Muscle of leg (tissue), 3 donors: ENCODE measurements at regions not wholly inside any gene's neighbourhood (a gene's known extent, or its start where the extent isn't known, plus 50 kb on each side); places are given as distances from the start of the nearest gene placed in this dataset.

Source experiments
- DNase-seq: peaks from one replicate; pipeline ENCODE4 v3.0.0; 2013
- H3K27ac ChIP-seq: one replicate; pipeline ENCODE4 v1.5.1; 2013; ENCODE audit warnings: mild to moderate bottlenecking, low read length, control low read depth
- H3K27me3 ChIP-seq: one replicate; pipeline ENCODE4 v1.6.1; 2013; ENCODE audit warnings: low read length; ENCODE audit not compliant: control insufficient read depth, insufficient read depth
- H3K36me3 ChIP-seq: one replicate; pipeline ENCODE4 v1.6.1; 2013; ENCODE audit warnings: low read length; ENCODE audit not compliant: control insufficient read depth, insufficient read depth
- H3K4me1 ChIP-seq: one replicate; pipeline ENCODE4 v1.6.1; 2013; ENCODE audit warnings: low read length; ENCODE audit not compliant: control insufficient read depth, insufficient read depth
- H3K4me3 ChIP-seq: one replicate; pipeline ENCODE4 v1.5.1; 2013; ENCODE audit warnings: low read length, control low read depth
- H3K9me3 ChIP-seq: replicated peaks from 2 replicates; pipeline ENCODE4 v1.6.1; 2013; ENCODE audit warnings: low read depth, low read length; ENCODE audit not compliant: control insufficient read depth
- WGBS: methylation state at CpG from one replicate; pipeline ENCODE4 v1.1.5; 2013; ENCODE audit warnings: missing lambda C conversion rate; ENCODE audit not compliant: insufficient coverage; 5-methylcytosine and 5-hydroxymethylcytosine counted together

DNA sequence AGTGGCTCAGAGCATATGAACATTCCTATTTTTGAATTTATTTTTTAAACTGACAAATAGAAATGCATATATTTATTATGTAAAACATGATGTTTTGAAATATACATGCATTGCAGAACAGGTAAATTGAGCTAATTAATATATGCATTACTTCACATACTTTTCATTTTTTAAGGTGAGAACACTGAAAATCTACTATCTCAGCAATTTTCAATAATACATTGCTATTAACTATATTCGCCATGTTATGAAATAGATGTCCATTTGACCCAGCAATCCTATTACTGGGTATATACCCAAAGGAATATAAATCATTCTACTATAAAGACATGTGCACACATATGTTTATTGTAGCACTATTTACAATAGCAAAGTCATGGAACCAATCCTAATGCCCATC lies 717.7 kb upstream of the PIK3C3 start:
- no peak overlapping the region for H3K4me3 ChIP-seq
- H3K9me3 ChIP-seq = no peaks in the 10 kb centered on the region
- no peak for DNase-seq
- no peaks in the 10 kb centered on the region for H3K36me3 ChIP-seq
- no peaks in the 10 kb centered on the region for H3K27me3 ChIP-seq
- H3K4me1 ChIP-seq = no peaks in the 10 kb centered on the region
- WGBS = no CpG with 5 or more reads among the region's 1 CpG
- H3K27ac ChIP-seq = no peak overlapping the region

DNA sequence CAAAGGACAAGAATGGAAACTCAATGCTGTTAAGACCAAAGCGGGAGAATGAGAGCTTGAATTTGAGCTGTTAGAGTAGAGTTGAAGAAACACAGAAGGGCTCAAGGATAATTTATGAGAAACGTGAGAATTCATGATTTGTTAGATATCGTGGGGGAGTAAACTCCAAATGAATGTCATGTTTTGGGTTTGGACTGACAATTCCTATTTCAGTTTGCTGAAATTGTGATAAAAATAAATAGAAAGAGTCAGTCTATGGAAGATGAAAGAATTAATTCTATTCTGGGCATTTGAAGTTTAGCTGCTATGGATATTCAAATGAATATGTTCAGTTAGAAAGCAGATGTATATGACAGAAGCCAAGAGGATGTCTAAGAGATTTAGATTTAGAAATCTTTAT lies 723.4 kb upstream of the PIK3C3 start:
- Histone ChIP-seq H3K27ac (no peak overlapping the region), H3K9me3 (no peaks in the 10 kb centered on the region), H3K4me1 (no peaks in the 10 kb centered on the region), H3K27me3 (no peaks in the 10 kb centered on the region), H3K4me3 (no peak overlapping the region), H3K36me3 (no peaks in the 10 kb centered on the region)
- no peak for DNase-seq
- 69% methylated on average over 3 of the region's 3 CpGs for WGBS

DNA sequence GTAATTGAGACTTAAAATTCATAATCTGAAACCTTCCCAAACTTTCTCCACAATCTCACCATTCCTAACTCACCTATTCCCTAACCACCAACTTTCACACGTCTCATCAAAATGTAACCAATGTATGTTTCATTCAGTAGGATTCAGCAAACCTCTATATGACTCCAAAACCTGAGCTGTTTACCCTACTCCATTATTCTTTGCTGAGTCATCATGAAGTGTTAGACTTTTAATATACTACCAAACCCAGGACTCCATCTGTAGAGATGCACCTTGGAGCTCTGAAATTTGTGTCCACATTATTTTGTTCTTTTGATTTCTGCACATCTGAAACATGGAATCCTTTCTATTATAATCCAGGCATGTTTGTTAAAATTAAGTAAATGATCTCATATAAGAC lies 727.0 kb upstream of the PIK3C3 start:
- no CpG with 5 or more reads among the region's 1 CpG for WGBS
- no peak overlapping the region for H3K27ac ChIP-seq

DNA sequence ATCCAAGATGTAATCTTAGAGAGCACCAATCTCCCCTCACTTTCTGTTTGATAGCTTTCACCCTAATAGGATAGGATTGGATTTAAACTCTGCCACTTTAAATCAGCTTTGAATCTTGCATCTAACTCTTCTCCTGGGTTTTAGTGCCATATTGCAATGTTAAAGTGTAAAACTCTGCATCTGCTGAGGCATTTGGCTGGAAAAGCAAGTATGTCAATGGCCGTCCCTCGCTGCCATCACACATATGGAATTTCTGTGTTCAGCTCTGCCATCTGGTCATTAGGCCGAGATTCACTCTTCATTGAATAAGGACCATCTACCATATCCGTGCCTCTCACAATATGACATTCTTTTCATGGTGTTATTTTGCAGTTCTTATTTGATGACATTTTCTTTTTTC lies 728.1 kb upstream of the PIK3C3 start:
- peak; percentile 22 for DNase-seq
- WGBS = 56% methylated on average over 2 of the region's 4 CpGs
- Histone ChIP-seq H3K9me3 (peaks cover 7% of the 10 kb centered on the region), H3K36me3 (no peaks in the 10 kb centered on the region), H3K4me3 (no peak overlapping the region), H3K4me1 (no peaks in the 10 kb centered on the region), H3K27ac (no peak overlapping the region), H3K27me3 (no peaks in the 10 kb centered on the region)

More for the DNA sequence above, 727.0 kb upstream of the PIK3C3 start:
- Histone ChIP-seq H3K27me3 (no peaks in the 10 kb centered on the region), H3K36me3 (no peaks in the 10 kb centered on the region), H3K4me3 (no peak overlapping the region), H3K9me3 (peaks cover 7% of the 10 kb centered on the region), H3K4me1 (no peaks in the 10 kb centered on the region)
- no peak for DNase-seq

DNA sequence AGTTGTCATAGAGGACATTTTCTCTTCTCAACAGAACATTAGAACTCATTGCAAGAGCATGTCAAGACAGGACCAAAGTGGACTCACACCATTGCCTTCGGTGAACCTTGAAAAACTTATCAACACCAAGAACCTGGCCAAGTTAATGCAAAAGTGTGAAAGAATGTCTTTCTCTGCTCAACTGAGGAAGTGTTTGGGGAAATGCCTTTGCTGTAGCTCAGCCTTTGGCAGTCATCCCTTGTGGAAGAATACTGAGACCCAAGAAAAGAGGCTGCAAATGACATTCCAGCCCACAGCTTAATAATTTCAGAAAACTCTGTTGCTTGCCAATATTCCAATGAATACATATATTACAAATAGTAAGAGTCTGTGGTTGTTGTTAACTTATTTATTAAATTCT lies 728.8 kb upstream of the PIK3C3 start:
- Histone ChIP-seq H3K4me3 (no peak overlapping the region), H3K9me3 (peaks cover 7% of the 10 kb centered on the region), H3K27ac (no peak overlapping the region), H3K27me3 (no peaks in the 10 kb centered on the region), H3K36me3 (no peaks in the 10 kb centered on the region), H3K4me1 (no peaks in the 10 kb centered on the region)
- no CpG with 5 or more reads among the region's 1 CpG for WGBS
- DNase-seq = peak; percentile 86

DNA sequence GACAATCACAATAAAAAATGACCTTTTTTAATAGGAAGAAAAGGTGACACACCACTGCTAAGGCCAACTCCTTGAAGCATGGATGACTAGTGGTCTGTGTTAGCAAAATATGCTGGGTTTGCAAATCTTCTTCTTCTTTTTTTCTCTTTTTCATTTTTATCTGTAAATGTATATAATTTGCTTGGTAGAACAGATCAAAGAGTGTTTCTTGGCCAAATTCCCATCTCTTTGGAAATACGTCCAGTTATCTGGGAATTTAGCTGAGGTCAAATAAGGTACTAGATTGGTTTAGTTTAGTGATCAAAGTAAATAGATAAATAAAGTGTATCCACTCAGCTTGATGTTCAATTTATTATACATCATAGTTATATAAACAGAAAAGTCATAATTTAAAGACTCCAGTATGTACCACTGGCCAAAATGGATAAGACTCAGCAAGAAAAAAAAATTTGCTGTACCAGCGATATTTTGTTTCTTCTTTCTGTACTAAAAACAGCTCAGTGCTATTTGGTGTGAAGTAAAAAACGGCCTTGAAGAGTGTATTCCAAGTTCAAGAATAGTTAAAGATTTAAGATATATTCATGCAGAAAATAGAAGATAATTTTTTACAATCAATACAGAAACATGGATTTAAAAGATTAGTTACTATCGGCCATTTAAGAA lies 738.6 kb upstream of the PIK3C3 start:
- WGBS = no CpG with 5 or more reads among the region's 4 CpGs
- H3K9me3 ChIP-seq = no peaks in the 10 kb centered on the region

DNA sequence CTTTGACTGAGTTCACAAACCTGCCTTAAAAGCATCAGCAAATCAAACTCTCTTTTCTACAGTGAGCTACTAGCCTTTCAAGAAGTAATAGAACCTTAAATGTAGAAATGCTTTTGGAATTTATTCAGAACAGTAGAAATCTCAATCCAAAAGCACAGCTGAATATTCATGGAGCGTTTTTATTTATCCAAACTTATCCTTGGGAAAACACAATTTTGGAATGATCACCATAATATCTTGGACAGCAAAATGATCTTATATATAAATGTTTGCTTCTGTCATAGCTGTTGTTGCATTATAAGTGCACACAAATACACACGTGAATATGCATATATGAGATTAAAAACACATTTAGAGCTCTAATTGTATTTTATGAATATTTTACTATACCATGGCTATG lies 747.3 kb upstream of the PIK3C3 start:
- no peaks in the 10 kb centered on the region for H3K27me3 ChIP-seq
- WGBS = no CpG with 5 or more reads among the region's 2 CpGs
- peak; percentile 57 for DNase-seq

More for the DNA sequence above, 738.6 kb upstream of the PIK3C3 start:
- H3K27me3 ChIP-seq = no peaks in the 10 kb centered on the region
- H3K36me3 ChIP-seq = no peaks in the 10 kb centered on the region
- H3K27ac ChIP-seq = no peak overlapping the region
- no peak for DNase-seq
- H3K4me1 ChIP-seq = no peaks in the 10 kb centered on the region
- no peak overlapping the region for H3K4me3 ChIP-seq

DNA sequence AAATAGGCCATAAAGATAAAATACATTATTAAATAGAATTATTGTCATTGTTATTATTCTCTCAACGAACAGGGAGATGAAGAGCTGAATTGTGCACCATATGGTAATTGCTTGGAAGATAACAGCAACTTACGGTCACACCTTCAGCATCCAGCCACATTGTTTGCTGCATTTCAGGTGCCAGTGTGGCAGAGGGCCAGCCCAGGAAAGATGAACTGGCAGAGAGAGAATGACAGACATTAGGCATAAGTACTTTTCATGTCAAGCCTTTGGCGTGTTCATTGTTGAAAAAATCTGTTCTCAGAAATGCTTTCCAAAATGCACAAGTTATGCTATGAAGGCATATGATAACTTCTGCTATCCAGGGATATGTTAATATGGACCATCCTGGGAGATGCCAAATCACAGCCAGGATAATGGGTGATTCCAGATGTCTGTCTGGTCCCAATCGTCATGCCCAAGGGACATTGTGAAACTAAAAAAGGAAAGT lies 748.6 kb upstream of the PIK3C3 start:
- Histone ChIP-seq H3K9me3 (no peaks in the 10 kb centered on the region), H3K27ac (no peak overlapping the region), H3K27me3 (no peaks in the 10 kb centered on the region), H3K36me3 (no peaks in the 10 kb centered on the region), H3K4me1 (no peaks in the 10 kb centered on the region), H3K4me3 (no peak overlapping the region)
- DNase-seq = no peak
- WGBS = 76% methylated on average over 2 of the region's 4 CpGs

More for the DNA sequence above, 747.3 kb upstream of the PIK3C3 start:
- no peaks in the 10 kb centered on the region for H3K9me3 ChIP-seq
- H3K36me3 ChIP-seq = no peaks in the 10 kb centered on the region
- H3K4me3 ChIP-seq = no peak overlapping the region
- no peaks in the 10 kb centered on the region for H3K4me1 ChIP-seq
- no peak overlapping the region for H3K27ac ChIP-seq

GRCh38 chr18:41199212-41199611 lies 755.8 kb upstream of the PIK3C3 start:
- H3K36me3 ChIP-seq = no peaks in the 10 kb centered on the region
- H3K4me3 ChIP-seq = no peak overlapping the region
- H3K27me3 ChIP-seq = no peaks in the 10 kb centered on the region
- DNase-seq = no peak
- no peak overlapping the region for H3K27ac ChIP-seq
- no peaks in the 10 kb centered on the region for H3K9me3 ChIP-seq
- no peaks in the 10 kb centered on the region for H3K4me1 ChIP-seq

- H3K9me3 ChIP-seq = no peaks in the 10 kb centered on the region
- no peak overlapping the region for H3K4me3 ChIP-seq
- no peak overlapping the region for H3K27ac ChIP-seq
- no peak for DNase-seq
- no peaks in the 10 kb centered on the region for H3K36me3 ChIP-seq
- no peaks in the 10 kb centered on the region for H3K4me1 ChIP-seq
- no peaks in the 10 kb centered on the region for H3K27me3 ChIP-seq
- 64% methylated on average over 2 of the region's 2 CpGs for WGBS
Measured at GRCh38 chr18:41197967-41198366, 757.1 kb upstream of the PIK3C3 start.

- no CpG with 5 or more reads among the region's 5 CpGs for WGBS
- H3K9me3 ChIP-seq = no peaks in the 10 kb centered on the region
- H3K36me3 ChIP-seq = no peaks in the 10 kb centered on the region
- no peaks in the 10 kb centered on the region for H3K4me1 ChIP-seq
- H3K4me3 ChIP-seq = no peak overlapping the region
- H3K27ac ChIP-seq = no peak overlapping the region
- no peaks in the 10 kb centered on the region for H3K27me3 ChIP-seq
- DNase-seq = no peak
Measured at GRCh38 chr18:41170346-41170745, 784.7 kb upstream of the PIK3C3 start.
